Trophoblast cell (in vitro differentiated cells and primary cell): ENCODE measurements at regions not wholly inside any gene's neighbourhood (a gene's known extent, or its start where the extent isn't known, plus 50 kb on each side); places are given as distances from the start of the nearest gene placed in this dataset.

Experiments used
- DNase-seq, 2 donors: peaks; one replicate each; pipeline ENCODE4 v3.0.0-alpha.2; 2016
- H2AFZ ChIP-seq: 2 replicates; pipeline ENCODE4 v1.6.1; 2013; ENCODE audit warnings: low read length, moderate library complexity, mild to moderate bottlenecking; ENCODE audit not compliant: insufficient read depth, poor library complexity
- H2AK5ac ChIP-seq: 2 replicates; pipeline ENCODE4 v1.6.1; 2013; ENCODE audit warnings: mild to moderate bottlenecking, low read length
- H2BK120ac ChIP-seq: 2 replicates; pipeline ENCODE4 v1.6.1; 2013; ENCODE audit warnings: low read length, mild to moderate bottlenecking, moderate library complexity; ENCODE audit not compliant: insufficient read depth, poor library complexity
- H2BK12ac ChIP-seq: 2 replicates; pipeline ENCODE4 v1.6.1; 2013; ENCODE audit warnings: mild to moderate bottlenecking, low read length, moderate library complexity
- H2BK5ac ChIP-seq: 2 replicates; pipeline ENCODE4 v1.6.1; 2013; ENCODE audit warnings: low read length, low read depth, moderate library complexity, mild to moderate bottlenecking; ENCODE audit not compliant: poor library complexity
- H3K14ac ChIP-seq: 2 replicates; pipeline ENCODE4 v1.6.1; 2013; ENCODE audit warnings: mild to moderate bottlenecking, low read length
- H3K18ac ChIP-seq: 2 replicates; pipeline ENCODE4 v1.6.1; 2013; ENCODE audit warnings: mild to moderate bottlenecking, low read length
- H3K23ac ChIP-seq: 2 replicates; pipeline ENCODE4 v1.6.1; 2013; ENCODE audit warnings: low read length
- H3K27ac ChIP-seq: 2 replicates; pipeline ENCODE4 v1.5.1; 2013; ENCODE audit warnings: low read depth, mild to moderate bottlenecking, inconsistent platforms, low read length, moderate library complexity
- H3K27me3 ChIP-seq: 2 replicates; pipeline ENCODE4 v1.6.1; 2013; ENCODE audit warnings: inconsistent platforms, mild to moderate bottlenecking, low read length, moderate library complexity; ENCODE audit not compliant: insufficient read depth
- H3K36me3 ChIP-seq, 2 experiments: 1 replicate in 1 of 2; 2 replicates in 1 of 2; pipeline ENCODE4 v1.6.1; 2013; ENCODE audit warnings: low read length in 2 of 2, mild to moderate bottlenecking in 2 of 2, moderate library complexity in 1 of 2; ENCODE audit not compliant: insufficient read depth in 2 of 2, control insufficient read depth in 1 of 2
- H3K4ac ChIP-seq: 2 replicates; pipeline ENCODE4 v1.6.1; 2013; ENCODE audit warnings: low read depth, mild to moderate bottlenecking, low read length, moderate library complexity
- H3K4me1 ChIP-seq, 2 experiments: 1 replicate in 1 of 2; 2 replicates in 1 of 2; pipeline ENCODE4 v1.6.1; 2013; ENCODE audit warnings: low read length in 2 of 2, mild to moderate bottlenecking in 2 of 2, moderate library complexity in 1 of 2; ENCODE audit not compliant: insufficient read depth in 2 of 2, control insufficient read depth in 1 of 2
- H3K4me2 ChIP-seq: 2 replicates; pipeline ENCODE4 v1.6.1; 2013; ENCODE audit warnings: inconsistent platforms, mild to moderate bottlenecking, low read length, moderate library complexity
- H3K4me3 ChIP-seq: 2 replicates; pipeline ENCODE4 v1.5.1; 2013; ENCODE audit warnings: mild to moderate bottlenecking, low read depth, low read length, inconsistent platforms
- H3K79me1 ChIP-seq: one replicate; pipeline ENCODE4 v1.6.1; 2013; ENCODE audit warnings: low read length
- H3K79me2 ChIP-seq: 2 replicates; pipeline ENCODE4 v1.6.1; 2013; ENCODE audit warnings: low read length, mild to moderate bottlenecking; ENCODE audit not compliant: control insufficient read depth, insufficient read depth, poor library complexity
- H3K9ac ChIP-seq: 2 replicates; pipeline ENCODE4 v1.6.1; 2013; ENCODE audit warnings: mild to moderate bottlenecking, low read length
- H3K9me3 ChIP-seq: 2 replicates; pipeline ENCODE4 v1.6.1; 2013; ENCODE audit warnings: low read depth, mild to moderate bottlenecking, control low read depth, inconsistent platforms, low read length; ENCODE audit not compliant: insufficient read depth
- H4K12ac ChIP-seq: 2 replicates; pipeline ENCODE4 v1.6.1; 2013; ENCODE audit warnings: low read depth, mild to moderate bottlenecking, low read length, moderate library complexity
- H4K8ac ChIP-seq: 2 replicates; pipeline ENCODE4 v1.6.1; 2013; ENCODE audit warnings: low read depth, mild to moderate bottlenecking, low read length, moderate library complexity
- H4K91ac ChIP-seq: one replicate; pipeline ENCODE4 v1.6.1; 2013; ENCODE audit warnings: low read depth, mild to moderate bottlenecking, low read length, moderate library complexity
- WGBS: extraction: QIAGEN DNeasy Blood & Tissue Kit; methylation state at CpG from one replicate; pipeline ENCODE4 v1.1.7; 2013; ENCODE audit warnings: missing lambda C conversion rate; ENCODE audit not compliant: insufficient read length, insufficient coverage; ENCODE audit errors: extremely low coverage; 5-methylcytosine and 5-hydroxymethylcytosine counted together

DNA sequence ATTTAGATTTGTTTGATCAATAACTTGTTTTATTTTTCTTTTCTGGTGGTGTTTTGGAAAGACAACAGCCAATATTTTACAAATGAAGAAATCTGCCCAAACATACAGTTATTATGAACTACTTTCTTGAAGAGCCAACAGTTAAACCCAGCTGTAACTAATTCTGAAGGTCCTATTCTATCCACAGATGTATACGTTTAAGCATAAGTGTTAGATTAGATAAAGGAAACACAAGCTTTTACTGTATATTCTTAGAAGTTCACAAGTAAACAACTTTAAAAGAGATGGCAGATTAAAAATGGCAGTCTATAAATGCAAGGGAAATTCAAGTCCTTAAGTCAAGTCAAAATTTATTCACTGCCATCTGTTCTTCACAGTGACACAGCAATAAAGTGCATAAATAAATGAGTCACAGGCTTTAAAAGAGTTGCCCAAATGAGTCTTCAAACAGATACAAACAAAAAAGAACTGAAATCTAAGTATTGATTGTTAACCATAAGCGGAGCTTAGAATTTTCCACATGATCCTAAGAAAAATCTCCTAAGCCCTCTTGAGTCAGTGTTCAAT, 49.9 kb upstream of the KCNH1 start:
- H3K27ac ChIP-seq: no peak overlapping the region
- H4K12ac ChIP-seq: no peak overlapping the region
- H2AK5ac ChIP-seq: no peak overlapping the region
- WGBS: no CpG with 5 or more reads among the region's 2 CpGs
- H3K23ac ChIP-seq: no peak overlapping the region
- no peak overlapping the region for H3K18ac ChIP-seq
- H2AFZ ChIP-seq: no peak overlapping the region
- H3K4me3 ChIP-seq: no peak overlapping the region
- no peak overlapping the region for H3K9ac ChIP-seq
- no peak for DNase-seq
- H3K27me3 ChIP-seq: no peaks in the 10 kb centered on the region
- H3K36me3 ChIP-seq: no peaks in the 10 kb centered on the region
- H2BK5ac ChIP-seq: no peak overlapping the region
- H3K4me1 ChIP-seq: no peaks in the 10 kb centered on the region
- H2BK120ac ChIP-seq: no peak overlapping the region
- no peak overlapping the region for H3K14ac ChIP-seq
- no peak overlapping the region for H3K4ac ChIP-seq
- H4K8ac ChIP-seq: no peak overlapping the region
- no peak overlapping the region for H2BK12ac ChIP-seq
- H3K79me2 ChIP-seq: no peaks in the 10 kb centered on the region
- H3K79me1 ChIP-seq: no peaks in the 10 kb centered on the region
- no peaks in the 10 kb centered on the region for H3K9me3 ChIP-seq
- H3K4me2 ChIP-seq: no peak overlapping the region
- no peak overlapping the region for H4K91ac ChIP-seq
